HL-60 (cell line): ENCODE measurements at regions not wholly inside any gene's neighbourhood (a gene's known extent, or its start where the extent isn't known, plus 50 kb on each side); places are given as distances from the start of the nearest gene placed in this dataset.

Experiments used
- DNase-seq, 2 experiments: peaks; one replicate each; pipeline ENCODE4 v3.0.0-alpha.2; 2010 to 2020; ENCODE audit warnings: low read depth in 1 of 2, low spot score in 1 of 2
- H3K27ac ChIP-seq: fragments of 250-450 bp; sonication (Bioruptor Pico); replicated peaks from 2 replicates; pipeline ENCODE4 v1.5.1; 2020; ENCODE audit warnings: mild to moderate bottlenecking, moderate library complexity
- H3K27me3 ChIP-seq: fragments of 250-450 bp; sonication (Bioruptor Pico); 2 replicates; pipeline ENCODE4 v1.5.1; 2021; ENCODE audit warnings: mild to moderate bottlenecking, moderate library complexity; ENCODE audit not compliant: insufficient read depth, poor library complexity, severe bottlenecking
- H3K4me3 ChIP-seq: replicated peaks from 2 replicates; pipeline ENCODE4 v1.5.1; 2011; ENCODE audit warnings: mild to moderate bottlenecking, control low read depth, low read length; ENCODE audit not compliant: insufficient read depth
- GABPA ChIP-seq: IDR thresholded peaks from 2 replicates; pipeline ENCODE4 v1.6.1; 2012; ENCODE audit warnings: low read depth
- POLR2AphosphoS5 ChIP-seq: IDR thresholded peaks from 2 replicates; pipeline ENCODE4 v1.6.1; 2012; ENCODE audit warnings: low read depth
- SPI1 ChIP-seq: IDR thresholded peaks from 2 replicates; pipeline ENCODE4 v1.6.1; 2012; ENCODE audit warnings: low read depth, mild to moderate bottlenecking, borderline replicate concordance
- TF ChIP-seq, protein P1 (sequence below): IDR thresholded peaks from 2 replicates; pipeline ENCODE4 v1.6.1; 2012; ENCODE audit warnings: low read depth; ENCODE audit not compliant: insufficient replicate concordance
- TF ChIP-seq, protein P2 (sequence below): IDR thresholded peaks from one replicate; pipeline ENCODE4 v1.5.1; 2011; ENCODE audit warnings: low read length, control low read depth, inconsistent platforms; ENCODE audit not compliant: insufficient read depth

DNA sequence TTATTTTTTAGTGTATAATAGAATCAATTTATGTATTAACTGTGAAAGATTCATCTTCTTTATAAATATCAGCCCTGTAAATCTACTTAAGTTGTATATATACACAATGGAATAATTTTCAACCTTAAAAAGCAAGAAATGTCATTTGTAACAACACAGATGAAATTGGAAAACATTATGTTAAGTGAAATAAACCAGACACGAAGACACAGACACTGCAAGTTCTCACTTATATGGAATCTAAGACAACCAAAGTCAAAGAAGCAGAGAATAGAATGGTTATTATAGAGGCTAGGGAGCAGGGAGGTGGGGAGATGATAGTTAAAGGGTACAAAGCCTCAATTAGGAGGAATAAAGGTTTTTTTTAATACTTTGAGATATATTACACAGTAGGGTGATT, 1404.4 kb downstream of the HACE1 start:
- TF ChIP-seq POLR2AphosphoS5 = no peak
- Histone ChIP-seq H3K4me3 (no peak overlapping the region), H3K27ac (no peak overlapping the region), H3K27me3 (no peaks in the 10 kb centered on the region)
- no peak for DNase-seq

DNA sequence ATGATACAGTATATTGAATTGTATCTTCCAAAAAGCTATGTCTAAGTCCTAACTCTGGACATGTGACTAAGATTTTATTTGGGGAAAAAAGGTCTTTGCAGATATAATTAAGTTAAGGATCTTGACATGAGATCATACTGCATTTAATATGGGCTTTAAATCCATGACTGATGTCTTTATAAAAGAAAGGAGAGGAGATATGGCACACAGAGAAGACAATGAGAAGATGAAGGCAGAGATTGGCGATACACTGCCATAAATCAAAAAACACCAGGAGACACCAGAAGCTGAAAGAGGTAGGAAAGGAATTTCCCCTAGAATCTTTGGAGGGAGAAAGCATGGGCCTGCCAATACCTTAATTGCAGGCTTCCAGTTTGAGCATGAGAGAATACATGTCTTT, 1450.2 kb downstream of the HACE1 start:
- TF ChIP-seq SPI1 = no peak
- TF ChIP-seq, protein P1, sequence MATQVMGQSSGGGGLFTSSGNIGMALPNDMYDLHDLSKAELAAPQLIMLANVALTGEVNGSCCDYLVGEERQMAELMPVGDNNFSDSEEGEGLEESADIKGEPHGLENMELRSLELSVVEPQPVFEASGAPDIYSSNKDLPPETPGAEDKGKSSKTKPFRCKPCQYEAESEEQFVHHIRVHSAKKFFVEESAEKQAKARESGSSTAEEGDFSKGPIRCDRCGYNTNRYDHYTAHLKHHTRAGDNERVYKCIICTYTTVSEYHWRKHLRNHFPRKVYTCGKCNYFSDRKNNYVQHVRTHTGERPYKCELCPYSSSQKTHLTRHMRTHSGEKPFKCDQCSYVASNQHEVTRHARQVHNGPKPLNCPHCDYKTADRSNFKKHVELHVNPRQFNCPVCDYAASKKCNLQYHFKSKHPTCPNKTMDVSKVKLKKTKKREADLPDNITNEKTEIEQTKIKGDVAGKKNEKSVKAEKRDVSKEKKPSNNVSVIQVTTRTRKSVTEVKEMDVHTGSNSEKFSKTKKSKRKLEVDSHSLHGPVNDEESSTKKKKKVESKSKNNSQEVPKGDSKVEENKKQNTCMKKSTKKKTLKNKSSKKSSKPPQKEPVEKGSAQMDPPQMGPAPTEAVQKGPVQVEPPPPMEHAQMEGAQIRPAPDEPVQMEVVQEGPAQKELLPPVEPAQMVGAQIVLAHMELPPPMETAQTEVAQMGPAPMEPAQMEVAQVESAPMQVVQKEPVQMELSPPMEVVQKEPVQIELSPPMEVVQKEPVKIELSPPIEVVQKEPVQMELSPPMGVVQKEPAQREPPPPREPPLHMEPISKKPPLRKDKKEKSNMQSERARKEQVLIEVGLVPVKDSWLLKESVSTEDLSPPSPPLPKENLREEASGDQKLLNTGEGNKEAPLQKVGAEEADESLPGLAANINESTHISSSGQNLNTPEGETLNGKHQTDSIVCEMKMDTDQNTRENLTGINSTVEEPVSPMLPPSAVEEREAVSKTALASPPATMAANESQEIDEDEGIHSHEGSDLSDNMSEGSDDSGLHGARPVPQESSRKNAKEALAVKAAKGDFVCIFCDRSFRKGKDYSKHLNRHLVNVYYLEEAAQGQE = no peak
- no peak for TF ChIP-seq GABPA
- no peak for TF ChIP-seq POLR2AphosphoS5
- TF ChIP-seq, protein P2, sequence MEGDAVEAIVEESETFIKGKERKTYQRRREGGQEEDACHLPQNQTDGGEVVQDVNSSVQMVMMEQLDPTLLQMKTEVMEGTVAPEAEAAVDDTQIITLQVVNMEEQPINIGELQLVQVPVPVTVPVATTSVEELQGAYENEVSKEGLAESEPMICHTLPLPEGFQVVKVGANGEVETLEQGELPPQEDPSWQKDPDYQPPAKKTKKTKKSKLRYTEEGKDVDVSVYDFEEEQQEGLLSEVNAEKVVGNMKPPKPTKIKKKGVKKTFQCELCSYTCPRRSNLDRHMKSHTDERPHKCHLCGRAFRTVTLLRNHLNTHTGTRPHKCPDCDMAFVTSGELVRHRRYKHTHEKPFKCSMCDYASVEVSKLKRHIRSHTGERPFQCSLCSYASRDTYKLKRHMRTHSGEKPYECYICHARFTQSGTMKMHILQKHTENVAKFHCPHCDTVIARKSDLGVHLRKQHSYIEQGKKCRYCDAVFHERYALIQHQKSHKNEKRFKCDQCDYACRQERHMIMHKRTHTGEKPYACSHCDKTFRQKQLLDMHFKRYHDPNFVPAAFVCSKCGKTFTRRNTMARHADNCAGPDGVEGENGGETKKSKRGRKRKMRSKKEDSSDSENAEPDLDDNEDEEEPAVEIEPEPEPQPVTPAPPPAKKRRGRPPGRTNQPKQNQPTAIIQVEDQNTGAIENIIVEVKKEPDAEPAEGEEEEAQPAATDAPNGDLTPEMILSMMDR = no peak
- no peak overlapping the region for H3K4me3 ChIP-seq
- no peak overlapping the region for H3K27ac ChIP-seq
- DNase-seq = no peak
- no peaks in the 10 kb centered on the region for H3K27me3 ChIP-seq

DNA sequence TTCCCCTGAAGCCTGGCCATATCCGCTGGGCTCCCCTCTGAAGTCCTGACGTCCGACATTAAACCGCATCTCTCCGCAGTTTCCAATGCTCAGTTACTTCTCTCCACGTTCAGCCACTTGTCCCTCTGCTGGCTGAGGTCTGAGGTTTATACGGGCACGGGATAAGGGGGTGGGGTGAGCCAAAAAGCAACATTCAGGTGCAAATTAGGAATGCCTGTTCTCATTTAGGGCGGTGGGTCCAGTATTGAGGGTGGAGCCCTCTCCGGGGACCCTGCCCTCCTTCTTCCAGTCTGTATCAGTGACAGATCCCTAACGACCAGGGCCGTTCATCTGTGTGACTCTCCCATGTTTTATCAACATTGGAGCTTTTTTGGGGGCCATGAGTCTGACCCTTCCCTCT, 1454.4 kb downstream of the HACE1 start:
- Histone ChIP-seq H3K27me3 (no peaks in the 10 kb centered on the region), H3K27ac (no peak overlapping the region), H3K4me3 (no peak overlapping the region)
- no peak for DNase-seq
- TF ChIP-seq GABPA (no peak), POLR2AphosphoS5 (no peak), SPI1 (no peak)
- TF ChIP-seq, protein P1 = no peak
- TF ChIP-seq, protein P2 = no peak

DNA sequence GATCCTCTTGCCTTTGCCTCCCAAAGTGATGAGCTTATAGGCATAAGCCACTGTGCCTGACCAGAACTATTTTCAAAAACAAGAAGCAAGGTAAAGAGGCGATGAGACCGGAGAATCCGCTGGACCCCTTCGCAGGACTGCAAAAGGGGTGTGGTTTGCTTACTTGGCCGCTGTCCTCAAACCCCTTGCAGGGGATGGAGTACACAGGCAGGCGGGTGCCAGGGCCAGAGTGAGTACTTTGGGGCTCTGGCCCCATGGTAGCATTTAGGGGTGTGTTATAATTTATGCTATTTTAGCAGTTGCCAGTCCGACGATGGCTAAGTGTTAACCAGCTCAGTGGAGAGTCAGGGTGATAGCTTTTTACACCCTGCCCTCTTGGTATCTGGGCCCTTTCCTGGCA, 1454.9 kb downstream of the HACE1 start:
- no peaks in the 10 kb centered on the region for H3K27me3 ChIP-seq
- H3K27ac ChIP-seq = no peak overlapping the region
- H3K4me3 ChIP-seq = no peak overlapping the region
- TF ChIP-seq, protein P1 = no peak
- TF ChIP-seq POLR2AphosphoS5 (no peak), SPI1 (no peak), GABPA (no peak)
- TF ChIP-seq, protein P2 = no peak
- no peak for DNase-seq
